GM10266 (cell line): ENCODE measurements at regions not wholly inside any gene's neighbourhood (a gene's known extent, or its start where the extent isn't known, plus 50 kb on each side); places are given as distances from the start of the nearest gene placed in this dataset.

ENCODE experiments used
- DNase-seq: peaks from one replicate; pipeline ENCODE4 v3.0.0; 2012; ENCODE audit errors: extremely low spot score
- CTCF ChIP-seq: IDR thresholded peaks from 2 replicates; pipeline ENCODE4 v1.5.1; 2012; ENCODE audit warnings: mild to moderate bottlenecking, low read depth; ENCODE audit not compliant: control insufficient read depth, insufficient read depth; ENCODE audit errors: missing control alignments

DNA sequence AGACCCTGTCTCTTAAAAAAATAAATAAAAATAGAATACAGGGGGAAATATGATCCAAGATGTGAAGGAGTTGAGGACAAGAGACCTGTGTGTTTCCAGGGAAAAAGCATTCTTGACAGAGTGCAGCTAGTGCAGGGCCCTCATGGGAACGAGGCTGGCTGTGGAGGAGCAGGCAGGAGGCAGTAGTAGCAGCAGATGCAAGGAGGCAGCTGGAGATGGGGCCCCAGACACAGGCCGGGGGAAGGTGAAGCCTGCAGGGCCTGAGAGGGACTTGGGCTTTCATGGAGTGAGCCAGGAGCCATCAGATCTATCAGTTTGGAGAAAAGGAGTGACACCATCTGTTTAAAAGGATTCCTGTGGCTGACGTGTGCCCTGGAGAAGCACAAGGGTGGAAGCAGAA lies 71.4 kb upstream of the ZNF438 start:
- DNase-seq = no peak

DNA sequence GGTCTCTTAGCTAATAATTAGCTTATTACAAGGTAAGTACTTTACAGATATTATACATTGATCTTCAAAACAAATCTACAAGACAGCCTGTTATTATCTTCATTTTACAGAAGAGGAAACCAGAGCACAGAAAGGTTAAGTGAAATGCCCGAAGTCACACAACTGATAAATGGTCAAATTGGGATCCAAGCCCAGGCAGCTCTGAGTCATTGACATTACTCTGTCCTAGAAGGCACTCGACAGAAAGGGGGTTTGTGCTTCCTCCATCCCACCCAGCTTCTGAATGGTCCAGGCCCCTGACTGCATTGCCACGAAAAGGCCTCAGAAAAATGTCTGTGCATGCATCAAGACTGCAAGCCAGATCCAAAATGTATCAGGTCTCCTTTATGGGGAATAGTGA lies 81.3 kb upstream of the ZNF438 start:
- DNase-seq = no peak
- no peak for TF ChIP-seq CTCF

More for the DNA sequence above, 71.4 kb upstream of the ZNF438 start:
- TF ChIP-seq CTCF = no peak

GRCh38 chr10:31116226-31116625 lies 84.6 kb upstream of the ZNF438 start:
- no peak for TF ChIP-seq CTCF
- DNase-seq = no peak

GRCh38 chr10:31118556-31118955 lies 86.9 kb upstream of the ZNF438 start:
- TF ChIP-seq CTCF = no peak
- no peak for DNase-seq

DNA sequence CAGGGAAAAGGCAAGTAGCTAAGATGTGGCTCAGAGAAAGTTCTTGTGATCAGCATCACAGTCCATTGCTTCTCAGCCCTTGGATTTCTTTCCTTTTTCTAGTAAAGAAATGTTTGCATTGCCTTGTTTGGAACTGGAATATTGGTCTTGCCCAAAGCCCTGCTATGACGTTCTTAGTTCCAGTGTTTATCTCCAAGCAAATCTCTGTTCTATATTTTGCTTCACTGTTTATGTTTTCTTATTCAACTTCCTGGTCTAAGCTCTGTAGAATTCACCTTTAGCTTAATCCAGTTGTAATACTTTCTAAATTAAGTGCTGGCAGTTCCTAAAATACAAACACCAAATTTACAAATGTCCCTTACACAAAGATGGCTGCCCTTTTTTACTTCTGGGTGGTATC lies 88.7 kb upstream of the ZNF438 start:
- no peak for DNase-seq

GRCh38 chr10:31120961-31121685 lies 89.5 kb upstream of the ZNF438 start:
- no peak for TF ChIP-seq CTCF
- DNase-seq = no peak

More for the DNA sequence above, 88.7 kb upstream of the ZNF438 start:
- TF ChIP-seq CTCF = no peak

DNA sequence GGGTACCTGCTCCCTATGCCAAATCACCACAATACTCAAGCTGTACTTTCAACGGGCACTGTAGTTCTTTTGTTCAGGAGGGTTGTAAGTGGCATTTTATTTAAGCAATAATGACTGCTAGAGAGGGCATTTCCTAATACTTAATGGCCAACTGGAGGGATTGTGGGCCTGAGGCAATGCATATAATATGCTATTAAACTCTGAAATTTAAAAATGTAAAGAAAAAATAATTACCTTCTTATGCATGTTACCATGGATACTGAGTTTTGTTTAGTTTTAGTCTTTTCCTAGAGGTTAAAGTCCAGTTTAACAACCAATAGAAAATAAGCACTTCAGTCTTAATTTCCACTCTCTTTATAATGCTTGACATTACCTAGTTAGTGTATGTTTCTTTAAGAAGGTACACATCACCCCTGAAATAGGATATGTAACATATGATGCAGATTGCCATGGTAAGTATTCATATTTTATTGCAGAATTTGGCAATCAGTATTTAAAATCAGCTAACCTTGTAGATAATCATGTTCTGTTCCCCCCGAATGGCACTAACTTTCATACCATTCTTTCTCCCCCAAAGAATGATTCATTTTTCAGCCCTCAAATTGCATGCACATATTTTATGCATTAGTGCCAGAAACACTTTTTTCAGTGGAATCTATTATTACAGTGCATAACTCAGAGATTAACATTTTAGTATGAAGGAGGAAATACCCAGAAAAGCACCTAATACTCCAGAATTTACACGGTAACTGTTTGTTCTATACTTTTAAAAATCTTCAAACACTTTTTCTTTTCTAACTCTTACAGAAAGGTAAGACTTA lies 90.3 kb upstream of the ZNF438 start:
- no peak for TF ChIP-seq CTCF
- DNase-seq = no peak
